CD4-positive, CD25-positive, alpha-beta regulatory T cell (primary cell): ENCODE measurements at regions not wholly inside any gene's neighbourhood (a gene's known extent, or its start where the extent isn't known, plus 50 kb on each side); places are given as distances from the start of the nearest gene placed in this dataset.

ENCODE experiments used
- ATAC-seq, 2 donors: fragments of 150-1000 bp; cut with Tn5 transposase; one replicate each; pipeline ENCODE4 v1.10.0; 2021; ENCODE audit warnings: low read depth in 2 of 2, moderate number of reproducible peaks in 2 of 2, moderate library complexity in 1 of 2
- DNase-seq, 3 donors: peaks; one replicate each; pipeline versions ENCODE4 v3.0.0 to v3.0.0-alpha.2; 2012 to 2022; ENCODE audit warnings: mixed read lengths in 1 of 3
- H3K27ac ChIP-seq: one replicate; pipeline ENCODE4 v1.7.0; 2013; ENCODE audit warnings: mild to moderate bottlenecking, low read length; ENCODE audit not compliant: insufficient read depth, poor library complexity, severe bottlenecking
- H3K27me3 ChIP-seq: one replicate; pipeline ENCODE4 v1.7.0; 2013; ENCODE audit warnings: low read length; ENCODE audit not compliant: control insufficient read depth, insufficient read depth
- H3K36me3 ChIP-seq: one replicate; pipeline ENCODE4 v1.7.0; 2013; ENCODE audit warnings: mild to moderate bottlenecking, low read length, moderate library complexity; ENCODE audit not compliant: control insufficient read depth, insufficient read depth
- H3K4me1 ChIP-seq: 2 replicates; pipeline ENCODE4 v1.7.0; 2013; ENCODE audit warnings: mild to moderate bottlenecking, low read length; ENCODE audit not compliant: insufficient read depth, control insufficient read depth, poor library complexity, severe bottlenecking
- H3K4me3 ChIP-seq: one replicate; pipeline ENCODE4 v1.7.0; 2013; ENCODE audit warnings: low read depth, mild to moderate bottlenecking, low read length, moderate library complexity
- H3K9me3 ChIP-seq, 2 experiments: 1 replicate in 1 of 2; 2 replicates in 1 of 2; pipeline ENCODE4 v1.7.0; 2013; ENCODE audit warnings: low read length in 2 of 2, mild to moderate bottlenecking in 1 of 2, moderate library complexity in 1 of 2; ENCODE audit not compliant: control insufficient read depth in 2 of 2
- H3K27ac Mint-ChIP-seq, 3 donors: one replicate each; pipeline ENCODE4 v1.8.0; 2020 to 2022; ENCODE audit warnings: mild to moderate bottlenecking in 3 of 3, mixed read lengths in 3 of 3, moderate library complexity in 2 of 3
- H3K27me3 Mint-ChIP-seq: one replicate; pipeline ENCODE4 v1.8.0; 2022; ENCODE audit warnings: mild to moderate bottlenecking, mixed read lengths
- H3K36me3 Mint-ChIP-seq: one replicate; pipeline ENCODE4 v1.8.0; 2020; ENCODE audit warnings: mixed read lengths
- H3K4me1 Mint-ChIP-seq, 4 donors: one replicate each; pipeline ENCODE4 v1.8.0; 2020 to 2022; ENCODE audit warnings: mixed read lengths in 4 of 4, mild to moderate bottlenecking in 1 of 4
- H3K4me3 Mint-ChIP-seq, 4 donors: one replicate each; pipeline ENCODE4 v1.8.0; 2020 to 2022; ENCODE audit warnings: mild to moderate bottlenecking in 4 of 4, mixed read lengths in 4 of 4, moderate library complexity in 3 of 4
- H3K9me3 Mint-ChIP-seq, 7 donors: one replicate each; pipeline ENCODE4 v1.8.0; 2020 to 2022; ENCODE audit warnings: mixed read lengths in 7 of 7, mild to moderate bottlenecking in 3 of 7, moderate library complexity in 2 of 7

GRCh38 chr1:112769611-112770010 lies 54.5 kb upstream of the PPM1J start:
- Histone ChIP-seq H3K4me3 (no peak overlapping the region), H3K9me3 (peaks cover 0 to 2% of the 10 kb centered on the region in 2 experiments), H3K27ac (no peak overlapping the region), H3K27me3 (peaks cover 4% of the 10 kb centered on the region), H3K4me1 (no peaks in the 10 kb centered on the region), H3K36me3 (no peaks in the 10 kb centered on the region)
- peaks cover 0 to 13% (median 8%) of the 10 kb centered on the region in 4 donors for H3K4me1 Mint-ChIP-seq
- no peak for DNase-seq
- no peak for ATAC-seq
- no peak overlapping the region for H3K4me3 Mint-ChIP-seq
- H3K27me3 Mint-ChIP-seq = peaks cover 52% of the 10 kb centered on the region
- H3K9me3 Mint-ChIP-seq = peaks cover 0 to 2% (median 0%) of the 10 kb centered on the region in 7 donors
- no peak overlapping the region for H3K27ac Mint-ChIP-seq
- no peaks in the 10 kb centered on the region for H3K36me3 Mint-ChIP-seq

DNA sequence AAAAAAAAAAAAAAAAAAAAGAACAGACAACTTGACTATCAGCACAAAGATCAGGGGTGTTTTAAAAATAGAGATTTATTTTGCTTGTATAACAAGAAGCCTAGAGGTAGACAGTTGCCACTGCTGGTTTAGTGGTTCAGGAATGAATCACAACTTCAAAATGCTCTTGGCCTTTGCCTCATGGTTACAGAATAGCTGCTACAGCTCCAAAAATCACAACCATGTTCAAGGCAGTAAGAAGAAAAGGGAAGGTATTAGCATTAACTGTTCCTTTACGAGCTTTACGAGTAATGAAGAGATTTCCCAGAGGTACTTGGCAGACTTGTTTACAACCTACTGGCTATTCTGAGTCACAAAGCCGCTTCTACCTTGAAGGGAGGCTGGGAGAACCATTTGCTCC lies 52.5 kb upstream of the PPM1J start:
- peaks cover 0 to 13% (median 8%) of the 10 kb centered on the region in 4 donors for H3K4me1 Mint-ChIP-seq
- H3K4me1 ChIP-seq = no peaks in the 10 kb centered on the region
- ATAC-seq = no peak
- peaks cover 0 to 2% of the 10 kb centered on the region in 2 experiments for H3K9me3 ChIP-seq
- no peak overlapping the region for H3K4me3 Mint-ChIP-seq
- peaks cover 47% of the 10 kb centered on the region for H3K27me3 Mint-ChIP-seq
- no peak overlapping the region for H3K4me3 ChIP-seq
- no peak overlapping the region for H3K27ac Mint-ChIP-seq
- no peak for DNase-seq
- no peaks in the 10 kb centered on the region for H3K36me3 Mint-ChIP-seq
- peaks cover 0 to 6% (median 0%) of the 10 kb centered on the region in 7 donors for H3K9me3 Mint-ChIP-seq
- H3K27ac ChIP-seq = no peak overlapping the region
- H3K27me3 ChIP-seq = peaks cover 4% of the 10 kb centered on the region
- H3K36me3 ChIP-seq = no peaks in the 10 kb centered on the region
